ENCODE measurements at regions not wholly inside any gene's neighbourhood (a gene's known extent, or its start where the extent isn't known, plus 50 kb on each side); places are given as distances from the start of the nearest gene placed in this dataset.
"Not testable (repeated sequence)": the region's sequence is repeated elsewhere in the genome, so short reads cannot be mapped to it uniquely, and the experiment has no call there.

DNA sequence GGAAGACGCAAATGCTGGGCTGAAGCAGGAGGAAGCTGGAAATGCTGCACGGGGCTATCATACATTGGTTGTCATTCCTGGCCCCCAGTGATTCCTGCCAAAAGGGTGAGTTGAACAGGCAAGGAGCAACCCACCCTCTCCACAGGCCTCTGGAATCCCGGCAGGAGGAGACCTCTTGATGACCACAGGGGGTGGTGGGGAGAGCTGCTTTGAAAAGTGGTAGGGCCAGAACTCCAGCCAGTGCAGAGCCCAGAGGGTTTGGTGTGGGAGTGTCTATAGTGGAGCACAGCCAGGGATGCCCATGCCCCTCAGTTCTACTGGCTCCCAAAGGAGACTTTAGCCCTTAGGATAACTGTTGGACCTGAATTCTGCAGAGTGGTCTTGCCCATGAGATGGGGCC is 89.2 kb downstream of the SAMD9 start:
- Histone ChIP-seq H3K4me1 (no peaks in the 10 kb centered on the region), H3K27ac (no peak overlapping the region), H3K4me3 (no peak overlapping the region), H3K36me3 (no peaks in the 10 kb centered on the region), H3K9me3 (no peaks in the 10 kb centered on the region), H3K27me3 (no peaks in the 10 kb centered on the region)
- TF ChIP-seq, protein P1, sequence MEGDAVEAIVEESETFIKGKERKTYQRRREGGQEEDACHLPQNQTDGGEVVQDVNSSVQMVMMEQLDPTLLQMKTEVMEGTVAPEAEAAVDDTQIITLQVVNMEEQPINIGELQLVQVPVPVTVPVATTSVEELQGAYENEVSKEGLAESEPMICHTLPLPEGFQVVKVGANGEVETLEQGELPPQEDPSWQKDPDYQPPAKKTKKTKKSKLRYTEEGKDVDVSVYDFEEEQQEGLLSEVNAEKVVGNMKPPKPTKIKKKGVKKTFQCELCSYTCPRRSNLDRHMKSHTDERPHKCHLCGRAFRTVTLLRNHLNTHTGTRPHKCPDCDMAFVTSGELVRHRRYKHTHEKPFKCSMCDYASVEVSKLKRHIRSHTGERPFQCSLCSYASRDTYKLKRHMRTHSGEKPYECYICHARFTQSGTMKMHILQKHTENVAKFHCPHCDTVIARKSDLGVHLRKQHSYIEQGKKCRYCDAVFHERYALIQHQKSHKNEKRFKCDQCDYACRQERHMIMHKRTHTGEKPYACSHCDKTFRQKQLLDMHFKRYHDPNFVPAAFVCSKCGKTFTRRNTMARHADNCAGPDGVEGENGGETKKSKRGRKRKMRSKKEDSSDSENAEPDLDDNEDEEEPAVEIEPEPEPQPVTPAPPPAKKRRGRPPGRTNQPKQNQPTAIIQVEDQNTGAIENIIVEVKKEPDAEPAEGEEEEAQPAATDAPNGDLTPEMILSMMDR (IDR thresholded peaks at IDR 0.05) = no peak
- TF ChIP-seq POLR2A (IDR thresholded peaks at IDR 0.05) = no peak
- intact Hi-C loops (cut with DNase I) = no loop called here
- ATAC-seq (no peak), DNase-seq (no peak)
- 86% methylated on average over 2 of the region's 3 CpGs for WGBS (ENCODE audit: insufficient coverage, low coverage, low lambda C conversion rate, missing lambda C conversion rate)

DNA sequence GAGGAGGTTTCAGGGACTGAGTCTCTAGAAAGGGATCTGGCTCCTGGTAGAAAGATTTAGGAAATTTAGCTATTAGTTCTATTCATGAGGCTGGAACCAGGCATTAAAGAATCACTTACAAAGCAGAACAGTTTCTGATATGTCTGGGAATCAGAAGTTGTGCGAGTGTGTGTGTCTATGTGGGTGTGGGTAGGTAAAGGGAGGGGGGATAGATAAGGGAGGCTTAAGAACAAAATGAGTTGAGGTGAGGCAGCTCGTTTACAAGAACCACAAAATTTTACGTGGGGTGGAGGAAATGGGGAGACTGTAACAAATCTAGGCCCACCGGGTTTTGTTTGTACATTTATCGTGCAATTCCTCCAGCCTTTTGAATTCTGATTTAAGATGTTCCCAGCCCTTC is 90.7 kb downstream of the SAMD9 start:
- H3K27ac ChIP-seq = no peak overlapping the region
- intact Hi-C loops (cut with DNase I) = no loop called here
- no peaks in the 10 kb centered on the region for H3K9me3 ChIP-seq
- no peaks in the 10 kb centered on the region for H3K27me3 ChIP-seq
- DNase-seq (no peak), ATAC-seq (no peak)
- no peaks in the 10 kb centered on the region for H3K36me3 ChIP-seq
- H3K4me3 ChIP-seq = no peak overlapping the region
- no peaks in the 10 kb centered on the region for H3K4me1 ChIP-seq
- whole genome bisulfite sequencing (ENCODE audit: insufficient coverage, low coverage, low lambda C conversion rate, missing lambda C conversion rate) = 56% methylated on average over 5 of the region's 5 CpGs
- no peak for TF ChIP-seq POLR2A (IDR thresholded peaks at IDR 0.05)
- TF ChIP-seq, protein P1 (IDR thresholded peaks at IDR 0.05) = no peak

DNA sequence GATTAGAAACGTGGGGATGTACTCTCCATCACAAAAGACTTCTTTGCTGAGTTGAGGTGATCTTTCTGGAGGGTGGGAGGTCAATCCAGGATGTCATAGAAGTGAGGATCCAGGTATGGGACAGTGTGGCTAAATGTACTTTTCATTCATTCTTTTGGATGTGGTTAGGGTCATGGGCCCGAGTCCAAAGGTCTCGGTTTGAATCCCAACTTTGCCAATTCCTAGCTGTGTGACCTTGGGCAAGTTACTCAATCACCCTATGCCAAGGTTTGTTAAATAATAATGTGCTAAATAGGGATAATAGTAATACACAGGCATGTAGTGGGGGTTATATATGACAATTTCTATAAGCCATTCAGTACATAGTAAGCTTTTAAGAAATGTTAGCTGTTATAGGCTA is 91.4 kb downstream of the SAMD9 start:
- H3K27me3 ChIP-seq = no peaks in the 10 kb centered on the region
- no peaks in the 10 kb centered on the region for H3K4me1 ChIP-seq
- ATAC-seq (peak in 1 of 4 donors; percentile 47), DNase-seq (no peak)
- no peak overlapping the region for H3K27ac ChIP-seq
- intact Hi-C loops (cut with DNase I) = no loop called here
- WGBS (ENCODE audit: insufficient coverage, low coverage, low lambda C conversion rate, missing lambda C conversion rate) = 17% methylated on average over 3 of the region's 3 CpGs
- no peak overlapping the region for H3K4me3 ChIP-seq
- no peaks in the 10 kb centered on the region for H3K9me3 ChIP-seq
- H3K36me3 ChIP-seq = no peaks in the 10 kb centered on the region
- TF ChIP-seq, protein P1 (IDR thresholded peaks at IDR 0.05) = no peak
- no peak for TF ChIP-seq POLR2A (IDR thresholded peaks at IDR 0.05)

DNA sequence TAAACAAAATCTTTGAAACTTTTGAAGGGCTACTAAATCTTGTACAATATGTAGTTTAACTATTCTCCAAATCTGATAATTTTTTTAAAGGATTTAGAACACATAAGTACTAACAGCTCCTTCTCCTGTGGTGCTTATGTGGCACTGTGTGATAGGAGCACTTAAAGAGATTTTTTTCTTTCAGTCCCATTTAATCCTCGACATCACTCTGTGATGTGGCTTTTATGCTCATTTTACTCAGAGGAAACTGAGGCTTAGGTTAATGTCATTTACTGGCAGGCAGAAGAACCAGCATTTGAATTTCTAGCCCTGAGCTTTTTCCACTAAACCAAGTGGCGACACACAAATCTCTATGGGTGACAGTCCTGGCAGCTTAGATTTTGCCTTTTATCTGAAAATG is 92.4 kb downstream of the SAMD9 start:
- intact Hi-C loops (cut with DNase I) = no loop called here
- DNase-seq (no peak), ATAC-seq (no peak)
- Histone ChIP-seq H3K27me3 (no peaks in the 10 kb centered on the region), H3K9me3 (no peaks in the 10 kb centered on the region), H3K4me3 (no peak overlapping the region), H3K36me3 (no peaks in the 10 kb centered on the region), H3K4me1 (no peaks in the 10 kb centered on the region), H3K27ac (no peak overlapping the region)
- 70% methylated on average over 2 of the region's 2 CpGs for WGBS (ENCODE audit: insufficient coverage, low coverage, low lambda C conversion rate, missing lambda C conversion rate)
- no peak for TF ChIP-seq POLR2A (IDR thresholded peaks at IDR 0.05)
- TF ChIP-seq, protein P1 (IDR thresholded peaks at IDR 0.05) = no peak

DNA sequence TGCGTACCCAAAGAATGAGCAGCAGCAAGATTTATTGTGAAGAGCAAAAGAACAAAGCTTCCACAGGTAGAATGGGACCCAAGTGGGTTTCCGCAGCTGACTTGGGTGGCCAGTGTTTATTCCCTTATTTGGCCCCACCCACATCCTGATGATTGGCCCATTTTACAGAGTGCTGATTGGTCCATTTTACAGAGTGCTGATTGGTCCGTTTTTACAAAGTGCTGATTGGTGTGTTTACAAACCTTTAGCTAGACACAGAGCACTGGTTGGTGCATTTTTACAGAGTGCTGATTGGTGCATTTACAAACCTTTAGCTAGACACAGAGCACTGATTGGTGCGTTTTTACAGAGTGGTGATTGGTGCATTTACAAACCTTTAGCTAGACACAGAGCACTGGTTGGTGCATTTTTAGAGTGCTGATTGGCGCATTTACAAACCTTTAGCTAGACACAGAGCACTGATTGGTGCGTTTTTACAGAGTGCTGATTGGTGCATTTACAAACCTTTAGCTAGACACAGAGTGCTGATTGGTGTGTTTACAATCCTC is 94.8 kb downstream of the SAMD9 start:
- DNase-seq; ATAC-seq; H3K27me3 ChIP-seq; H3K4me1 ChIP-seq; H3K9me3 ChIP-seq; intact Hi-C loops (cut with DNase I); H3K27ac ChIP-seq; H3K36me3 ChIP-seq; H3K4me3 ChIP-seq: not testable (repeated sequence)
- WGBS (ENCODE audit: insufficient coverage, low coverage, low lambda C conversion rate, missing lambda C conversion rate) = 65% methylated on average over 4 of the region's 6 CpGs
